ENCODE measurements at regions not wholly inside any gene's neighbourhood (a gene's known extent, or its start where the extent isn't known, plus 50 kb on each side); places are given as distances from the start of the nearest gene placed in this dataset.

DNA sequence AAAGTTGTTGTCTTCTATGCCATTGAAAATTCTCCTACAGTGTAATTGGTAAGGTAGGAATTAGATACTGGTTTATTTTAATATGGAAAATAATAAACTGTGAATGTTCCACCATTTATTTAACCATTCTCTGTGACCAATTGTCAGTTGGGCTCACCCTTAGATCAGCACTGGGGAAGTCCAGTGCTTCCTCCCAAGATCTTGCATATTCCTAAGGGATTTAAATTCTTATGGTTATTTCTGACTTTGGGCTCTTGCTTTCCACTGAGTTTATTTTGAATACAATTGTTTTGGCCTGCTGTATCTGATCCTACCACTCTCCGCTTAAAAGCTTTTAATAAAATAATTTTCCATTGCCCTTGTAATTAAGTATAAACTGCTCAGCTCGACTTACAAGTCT, 137.4 kb downstream of the OR2K2 start:
- no peak for DNase-seq (ENCODE audit: low read depth in 1 of 2, low spot score in 1 of 2)
- Histone ChIP-seq H3K27ac (replicated peaks) (no peak overlapping the region), H3K4me3 (replicated peaks; ENCODE audit: insufficient read depth, low read length) (no peak overlapping the region), H3K27me3 (ENCODE audit: insufficient read depth, poor library complexity, severe bottlenecking) (no peaks in the 10 kb centered on the region)
- TF ChIP-seq GABPA (IDR thresholded peaks at IDR 0.05; ENCODE audit: low read depth) = no peak
- no peak for TF ChIP-seq SPI1 (IDR thresholded peaks at IDR 0.05; ENCODE audit: borderline replicate concordance, low read depth)
- TF ChIP-seq POLR2AphosphoS5 (IDR thresholded peaks at IDR 0.05; ENCODE audit: low read depth) = no peak
- TF ChIP-seq, protein P1, sequence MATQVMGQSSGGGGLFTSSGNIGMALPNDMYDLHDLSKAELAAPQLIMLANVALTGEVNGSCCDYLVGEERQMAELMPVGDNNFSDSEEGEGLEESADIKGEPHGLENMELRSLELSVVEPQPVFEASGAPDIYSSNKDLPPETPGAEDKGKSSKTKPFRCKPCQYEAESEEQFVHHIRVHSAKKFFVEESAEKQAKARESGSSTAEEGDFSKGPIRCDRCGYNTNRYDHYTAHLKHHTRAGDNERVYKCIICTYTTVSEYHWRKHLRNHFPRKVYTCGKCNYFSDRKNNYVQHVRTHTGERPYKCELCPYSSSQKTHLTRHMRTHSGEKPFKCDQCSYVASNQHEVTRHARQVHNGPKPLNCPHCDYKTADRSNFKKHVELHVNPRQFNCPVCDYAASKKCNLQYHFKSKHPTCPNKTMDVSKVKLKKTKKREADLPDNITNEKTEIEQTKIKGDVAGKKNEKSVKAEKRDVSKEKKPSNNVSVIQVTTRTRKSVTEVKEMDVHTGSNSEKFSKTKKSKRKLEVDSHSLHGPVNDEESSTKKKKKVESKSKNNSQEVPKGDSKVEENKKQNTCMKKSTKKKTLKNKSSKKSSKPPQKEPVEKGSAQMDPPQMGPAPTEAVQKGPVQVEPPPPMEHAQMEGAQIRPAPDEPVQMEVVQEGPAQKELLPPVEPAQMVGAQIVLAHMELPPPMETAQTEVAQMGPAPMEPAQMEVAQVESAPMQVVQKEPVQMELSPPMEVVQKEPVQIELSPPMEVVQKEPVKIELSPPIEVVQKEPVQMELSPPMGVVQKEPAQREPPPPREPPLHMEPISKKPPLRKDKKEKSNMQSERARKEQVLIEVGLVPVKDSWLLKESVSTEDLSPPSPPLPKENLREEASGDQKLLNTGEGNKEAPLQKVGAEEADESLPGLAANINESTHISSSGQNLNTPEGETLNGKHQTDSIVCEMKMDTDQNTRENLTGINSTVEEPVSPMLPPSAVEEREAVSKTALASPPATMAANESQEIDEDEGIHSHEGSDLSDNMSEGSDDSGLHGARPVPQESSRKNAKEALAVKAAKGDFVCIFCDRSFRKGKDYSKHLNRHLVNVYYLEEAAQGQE (IDR thresholded peaks at IDR 0.05; ENCODE audit: insufficient replicate concordance, low read depth) = no peak
- TF ChIP-seq, protein P2, sequence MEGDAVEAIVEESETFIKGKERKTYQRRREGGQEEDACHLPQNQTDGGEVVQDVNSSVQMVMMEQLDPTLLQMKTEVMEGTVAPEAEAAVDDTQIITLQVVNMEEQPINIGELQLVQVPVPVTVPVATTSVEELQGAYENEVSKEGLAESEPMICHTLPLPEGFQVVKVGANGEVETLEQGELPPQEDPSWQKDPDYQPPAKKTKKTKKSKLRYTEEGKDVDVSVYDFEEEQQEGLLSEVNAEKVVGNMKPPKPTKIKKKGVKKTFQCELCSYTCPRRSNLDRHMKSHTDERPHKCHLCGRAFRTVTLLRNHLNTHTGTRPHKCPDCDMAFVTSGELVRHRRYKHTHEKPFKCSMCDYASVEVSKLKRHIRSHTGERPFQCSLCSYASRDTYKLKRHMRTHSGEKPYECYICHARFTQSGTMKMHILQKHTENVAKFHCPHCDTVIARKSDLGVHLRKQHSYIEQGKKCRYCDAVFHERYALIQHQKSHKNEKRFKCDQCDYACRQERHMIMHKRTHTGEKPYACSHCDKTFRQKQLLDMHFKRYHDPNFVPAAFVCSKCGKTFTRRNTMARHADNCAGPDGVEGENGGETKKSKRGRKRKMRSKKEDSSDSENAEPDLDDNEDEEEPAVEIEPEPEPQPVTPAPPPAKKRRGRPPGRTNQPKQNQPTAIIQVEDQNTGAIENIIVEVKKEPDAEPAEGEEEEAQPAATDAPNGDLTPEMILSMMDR (IDR thresholded peaks at IDR 0.05; ENCODE audit: insufficient read depth, low read length) = no peak

DNA sequence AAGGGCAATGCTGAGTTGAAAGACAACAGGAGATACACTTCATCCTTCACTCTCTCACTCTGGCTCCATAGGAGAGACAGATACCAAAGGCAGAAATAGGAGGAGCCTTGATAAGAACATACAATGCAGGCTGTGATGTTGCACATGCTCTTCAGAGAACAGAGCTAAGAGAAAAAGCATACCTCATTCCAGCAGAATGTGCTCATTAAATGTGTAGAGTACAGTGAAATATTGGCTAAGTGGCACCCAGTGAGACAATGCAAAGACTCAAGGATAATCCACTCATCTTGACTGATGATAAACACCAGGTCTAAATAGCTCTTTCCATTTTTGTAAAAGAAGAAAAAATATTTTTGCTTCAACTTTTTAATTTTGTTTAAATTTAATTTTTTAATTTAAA, 139.7 kb downstream of the OR2K2 start:
- DNase-seq (ENCODE audit: low read depth in 1 of 2, low spot score in 1 of 2) = no peak
- no peaks in the 10 kb centered on the region for H3K27me3 ChIP-seq (ENCODE audit: insufficient read depth, poor library complexity, severe bottlenecking)
- TF ChIP-seq SPI1 (IDR thresholded peaks at IDR 0.05; ENCODE audit: borderline replicate concordance, low read depth) = no peak
- TF ChIP-seq, protein P2 (IDR thresholded peaks at IDR 0.05; ENCODE audit: insufficient read depth, low read length) = no peak
- TF ChIP-seq GABPA (IDR thresholded peaks at IDR 0.05; ENCODE audit: low read depth) = no peak
- TF ChIP-seq POLR2AphosphoS5 (IDR thresholded peaks at IDR 0.05; ENCODE audit: low read depth) = no peak
- TF ChIP-seq, protein P1 (IDR thresholded peaks at IDR 0.05; ENCODE audit: insufficient replicate concordance, low read depth) = no peak

DNA sequence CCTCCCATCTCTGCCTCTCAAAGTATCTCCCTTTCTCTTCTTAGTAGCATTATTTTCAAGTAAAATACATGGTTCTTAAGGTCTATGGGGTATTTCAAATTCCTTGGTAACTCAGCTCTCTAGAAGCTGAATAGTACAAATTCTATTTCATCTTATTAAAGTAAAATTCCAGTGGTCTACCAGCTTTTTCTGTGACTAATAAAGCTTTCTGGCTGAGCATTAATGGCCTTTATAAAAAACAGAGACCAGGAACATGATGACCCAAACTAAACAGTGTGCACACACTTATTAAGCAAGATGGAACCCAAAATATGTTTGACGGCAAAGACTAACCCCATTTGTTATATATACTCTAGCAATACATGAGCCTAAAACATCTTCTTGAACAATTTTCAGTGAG, 142.6 kb downstream of the OR2K2 start:
- no peak overlapping the region for H3K4me3 ChIP-seq (replicated peaks; ENCODE audit: insufficient read depth, low read length)
- H3K27me3 ChIP-seq (ENCODE audit: insufficient read depth, poor library complexity, severe bottlenecking) = no peaks in the 10 kb centered on the region
- TF ChIP-seq GABPA (IDR thresholded peaks at IDR 0.05; ENCODE audit: low read depth) (no peak), POLR2AphosphoS5 (IDR thresholded peaks at IDR 0.05; ENCODE audit: low read depth) (no peak), SPI1 (IDR thresholded peaks at IDR 0.05; ENCODE audit: borderline replicate concordance, low read depth) (no peak)
- TF ChIP-seq, protein P1 (IDR thresholded peaks at IDR 0.05; ENCODE audit: insufficient replicate concordance, low read depth) = no peak
- TF ChIP-seq, protein P2 (IDR thresholded peaks at IDR 0.05; ENCODE audit: insufficient read depth, low read length) = no peak
- DNase-seq (ENCODE audit: low read depth in 1 of 2, low spot score in 1 of 2) = no peak
- no peak overlapping the region for H3K27ac ChIP-seq (replicated peaks)

More for the DNA sequence above, 139.7 kb downstream of the OR2K2 start:
- Histone ChIP-seq H3K4me3 (replicated peaks; ENCODE audit: insufficient read depth, low read length) (no peak overlapping the region), H3K27ac (replicated peaks) (no peak overlapping the region)

Data from HL-60 (cell line).